Stimulated activated CD4-positive, alpha-beta T cell treated with anti-CD3 and anti-CD28 coated beads, Interleukin-4, amount 100 ng/mL, for 48 hours (primary cell): ENCODE measurements at regions not wholly inside any gene's neighbourhood (a gene's known extent, or its start where the extent isn't known, plus 50 kb on each side); places are given as distances from the start of the nearest gene placed in this dataset.
"Not testable (repeated sequence)": the region's sequence is repeated elsewhere in the genome, so short reads cannot be mapped to it uniquely, and the experiment has no call there.

Source experiments
- DNase-seq, 2 donors: peaks; one replicate each; pipeline ENCODE4 v3.0.0-alpha.2; 2020; ENCODE audit warnings: low read depth in 2 of 2

- DNase-seq = no peak
Observed at GRCh38 chr2:122758967-122759366, 1003.5 kb downstream of the TSN start.

- DNase-seq = no peak
Observed at GRCh38 chr2:122764014-122764413, 1008.6 kb downstream of the TSN start.

GRCh38 chr2:122780251-122780650, 1024.8 kb downstream of the TSN start:
- DNase-seq = no peak

- no peak for DNase-seq
Observed at GRCh38 chr2:122794100-122794499, 1038.6 kb downstream of the TSN start.

GRCh38 chr2:122795763-122796162, 1040.3 kb downstream of the TSN start:
- no peak for DNase-seq

- no peak for DNase-seq
Observed at GRCh38 chr2:122799391-122799790, 1043.9 kb downstream of the TSN start.

- no peak for DNase-seq
Observed at GRCh38 chr2:122800781-122801180, 1045.3 kb downstream of the TSN start.

- DNase-seq = no peak
Observed at GRCh38 chr2:122804494-122804893, 1049.0 kb downstream of the TSN start.

- no peak for DNase-seq
Observed at GRCh38 chr2:122805346-122805745, 1049.9 kb downstream of the TSN start.

- no peak for DNase-seq
Observed at GRCh38 chr2:122808286-122808969, 1053.0 kb downstream of the TSN start.

- DNase-seq = not testable (repeated sequence)
Observed at GRCh38 chr2:122812214-122812613, 1056.8 kb downstream of the TSN start.

- DNase-seq = no peak
Observed at GRCh38 chr2:122815120-122815519, 1059.7 kb downstream of the TSN start.

- no peak for DNase-seq
Observed at GRCh38 chr2:122816803-122817202, 1061.4 kb downstream of the TSN start.

GRCh38 chr2:122822319-122822718, 1066.9 kb downstream of the TSN start:
- no peak for DNase-seq

GRCh38 chr2:122830157-122830556, 1074.7 kb downstream of the TSN start:
- DNase-seq = no peak

- DNase-seq = no peak
Observed at GRCh38 chr2:122831649-122832048, 1076.2 kb downstream of the TSN start.

- DNase-seq = no peak
Observed at GRCh38 chr2:122843503-122843902, 1088.1 kb downstream of the TSN start.

GRCh38 chr2:122851161-122851560, 1095.7 kb downstream of the TSN start:
- no peak for DNase-seq

GRCh38 chr2:122851972-122852531, 1096.6 kb downstream of the TSN start:
- DNase-seq = no peak

GRCh38 chr2:122856696-122857095, 1101.2 kb downstream of the TSN start:
- DNase-seq = no peak

GRCh38 chr2:122858075-122858702, 1102.7 kb downstream of the TSN start:
- no peak for DNase-seq

- no peak for DNase-seq
Observed at GRCh38 chr2:122858813-122859212, 1103.4 kb downstream of the TSN start.

GRCh38 chr2:122859260-122859659, 1103.8 kb downstream of the TSN start:
- DNase-seq = no peak
